Thyroid gland (tissue), 4 donors: ENCODE measurements at regions not wholly inside any gene's neighbourhood (a gene's known extent, or its start where the extent isn't known, plus 50 kb on each side); places are given as distances from the start of the nearest gene placed in this dataset.

Experiments used
- DNase-seq, 2 donors: peaks; one replicate each; pipeline ENCODE4 v3.0.0-alpha.2; 2019
- H3K27ac ChIP-seq, 3 donors: fragments of 200-600 bp; sonication (generic); 1 replicate in 2 of 3; 2 replicates in 1 of 3; pipeline ENCODE4 v1.5.1; 2016 to 2019; ENCODE audit warnings: mild to moderate bottlenecking in 1 of 3, moderate library complexity in 1 of 3
- H3K27me3 ChIP-seq: fragments of 200-600 bp; sonication (generic); one replicate; pipeline ENCODE4 v1.5.1; 2019
- H3K36me3 ChIP-seq, 2 donors: fragments of 200-600 bp; sonication (generic); one replicate each; pipeline ENCODE4 v1.5.1; 2016 to 2019
- H3K4me1 ChIP-seq, 2 donors: fragments of 200-600 bp; sonication (generic); one replicate each; pipeline ENCODE4 v1.5.1; 2017 to 2019
- H3K4me3 ChIP-seq, 3 donors: fragments of 200-600 bp; sonication (generic); replicated peaks in 1 of 3; 1 replicate in 2 of 3; 2 replicates in 1 of 3; pipeline ENCODE4 v1.5.1; 2016; ENCODE audit warnings: mild to moderate bottlenecking in 1 of 3
- H3K9me3 ChIP-seq: fragments of 200-600 bp; sonication (generic); one replicate; pipeline ENCODE4 v1.5.1; 2017
- CTCF ChIP-seq, 6 experiments: fragments of 200-600 bp in 3 of 6; fragments of 450-650 bp in 3 of 6; sonication (generic) in 3 of 6; IDR thresholded peaks; one replicate each; pipeline ENCODE4 v1.5.1; 2016 to 2019; ENCODE audit warnings: antibody characterized with exemption in 6 of 6, mild to moderate bottlenecking in 2 of 6, inconsistent platforms in 1 of 6, moderate library complexity in 1 of 6
- POLR2A ChIP-seq, 2 donors: fragments of 450-650 bp; IDR thresholded peaks; one replicate each; pipeline ENCODE4 v1.6.1; 2017; ENCODE audit warnings: antibody characterized with exemption in 2 of 2, mild to moderate bottlenecking in 2 of 2, moderate library complexity in 1 of 2
- WGBS, 2 donors: methylation state at CpG; one replicate each; pipeline ENCODE4 v1.1.5; 2017; 5-methylcytosine and 5-hydroxymethylcytosine counted together
- intact Hi-C: fragments of 100-400 bp; cut with DNase I; formaldehyde crosslinking; loops from one replicate; pipeline ENCODE4 v1.15.1; 2023

- TF ChIP-seq POLR2A (IDR thresholded peaks at IDR 0.05) = no peak
- no peak for TF ChIP-seq CTCF (IDR thresholded peaks at IDR 0.05)
- WGBS, 2 donors = 87 to 88% methylated on average over 2 of the region's 2 CpGs
These were observed 486.7 kb downstream of the DIPK2A start for GRCh38 chr3:144458283-144458682.

GRCh38 chr3:144462337-144462736 is 490.7 kb downstream of the DIPK2A start:
- Histone ChIP-seq H3K4me3 (no peak overlapping the region), H3K27ac (no peak overlapping the region), H3K36me3 (no peaks in the 10 kb centered on the region), H3K4me1 (no peaks in the 10 kb centered on the region), H3K27me3 (no peaks in the 10 kb centered on the region), H3K9me3 (no peaks in the 10 kb centered on the region)
- intact Hi-C loops = no loop called here
- TF ChIP-seq POLR2A (IDR thresholded peaks at IDR 0.05) (no peak), CTCF (IDR thresholded peaks at IDR 0.05) (no peak)
- 89 to 96% methylated on average over 1 of the region's 1 CpG for WGBS, 2 donors
- no peak for DNase-seq

More at GRCh38 chr3:144458283-144458682, 486.7 kb downstream of the DIPK2A start:
- H3K27me3 ChIP-seq = no peaks in the 10 kb centered on the region
- H3K4me3 ChIP-seq = no peak overlapping the region
- H3K27ac ChIP-seq = no peak overlapping the region
- no peaks in the 10 kb centered on the region for H3K36me3 ChIP-seq
- no peaks in the 10 kb centered on the region for H3K4me1 ChIP-seq
- intact Hi-C loops = no loop called here
- no peaks in the 10 kb centered on the region for H3K9me3 ChIP-seq
- no peak for DNase-seq

GRCh38 chr3:144463911-144464310 is 492.3 kb downstream of the DIPK2A start:
- H3K36me3 ChIP-seq = no peaks in the 10 kb centered on the region
- no peaks in the 10 kb centered on the region for H3K9me3 ChIP-seq
- no peak overlapping the region for H3K27ac ChIP-seq
- H3K27me3 ChIP-seq = no peaks in the 10 kb centered on the region
- 92% methylated on average over 3 of the region's 3 CpGs for WGBS, 2 donors
- H3K4me1 ChIP-seq = no peaks in the 10 kb centered on the region
- TF ChIP-seq POLR2A (IDR thresholded peaks at IDR 0.05) = no peak
- no peak for TF ChIP-seq CTCF (IDR thresholded peaks at IDR 0.05)
- DNase-seq = no peak
- intact Hi-C loops = no loop called here
- no peak overlapping the region for H3K4me3 ChIP-seq

GRCh38 chr3:144466114-144466513 is 494.5 kb downstream of the DIPK2A start:
- no peak overlapping the region for H3K4me3 ChIP-seq
- no peak overlapping the region for H3K27ac ChIP-seq
- H3K9me3 ChIP-seq = no peaks in the 10 kb centered on the region
- WGBS, 2 donors = 57 to 58% methylated on average over 1 of the region's 1 CpG
- TF ChIP-seq POLR2A (IDR thresholded peaks at IDR 0.05) = no peak
- no peak for TF ChIP-seq CTCF (IDR thresholded peaks at IDR 0.05)
- H3K4me1 ChIP-seq = no peaks in the 10 kb centered on the region
- DNase-seq = no peak
- intact Hi-C loops = no loop called here
- H3K36me3 ChIP-seq = no peaks in the 10 kb centered on the region
- no peaks in the 10 kb centered on the region for H3K27me3 ChIP-seq

GRCh38 chr3:144466540-144466939 is 494.9 kb downstream of the DIPK2A start:
- intact Hi-C loops = no loop called here
- TF ChIP-seq POLR2A (IDR thresholded peaks at IDR 0.05) (no peak), CTCF (IDR thresholded peaks at IDR 0.05) (no peak)
- Histone ChIP-seq H3K27ac (no peak overlapping the region), H3K36me3 (no peaks in the 10 kb centered on the region), H3K9me3 (no peaks in the 10 kb centered on the region), H3K4me1 (no peaks in the 10 kb centered on the region), H3K27me3 (no peaks in the 10 kb centered on the region), H3K4me3 (no peak overlapping the region)
- 90 to 91% methylated on average over 2 of the region's 2 CpGs for WGBS, 2 donors
- DNase-seq = no peak
